GM12891 (cell line): ENCODE measurements at regions not wholly inside any gene's neighbourhood (a gene's known extent, or its start where the extent isn't known, plus 50 kb on each side); places are given as distances from the start of the nearest gene placed in this dataset.

Source experiments
- PAX5 ChIP-seq: IDR thresholded peaks from 2 replicates; pipeline ENCODE4 v1.6.1; 2011; ENCODE audit warnings: low read length, moderate library complexity, mild to moderate bottlenecking; ENCODE audit not compliant: insufficient read depth, severe bottlenecking
- POLR2A ChIP-seq: IDR thresholded peaks from 2 replicates; pipeline ENCODE4 v1.6.1; 2011; ENCODE audit warnings: low read depth, low read length, control low read depth
- POLR2AphosphoS5 ChIP-seq: IDR thresholded peaks from 2 replicates; pipeline ENCODE4 v1.6.1; 2011; ENCODE audit warnings: low read depth, low read length, control low read depth
- POU2F2 ChIP-seq: IDR thresholded peaks from 2 replicates; pipeline ENCODE4 v1.6.1; 2011; ENCODE audit warnings: low read depth, mild to moderate bottlenecking, control low read depth, low read length, moderate library complexity
- SPI1 ChIP-seq: IDR thresholded peaks from 2 replicates; pipeline ENCODE4 v1.6.1; 2011; ENCODE audit warnings: low read depth, low read length, control low read depth
- TAF1 ChIP-seq: IDR thresholded peaks from 2 replicates; pipeline ENCODE4 v1.6.1; 2011; ENCODE audit warnings: low read depth, low read length, control low read depth

- TF ChIP-seq POLR2A (no peak), TAF1 (no peak), POLR2AphosphoS5 (no peak), POU2F2 (no peak), SPI1 (no peak), PAX5 (no peak)
Measured at GRCh38 chr13:80528733-80529132, 187.8 kb upstream of the SPRY2 start.
